ENCODE measurements at regions not wholly inside any gene's neighbourhood (a gene's known extent, or its start where the extent isn't known, plus 50 kb on each side); places are given as distances from the start of the nearest gene placed in this dataset.

- DNase-seq, result no peak
- in situ Hi-C loops (cut with HindIII; ENCODE audit: low pct_ligation_motif_present, low pct_unique_long_range_greater_than_20kb, low sequenced_read_pairs), result no loop called here
Observed at GRCh38 chr1:80520949-80521348, 1279.8 kb upstream of the ADGRL2 start.

- no peak for DNase-seq
- in situ Hi-C loops (cut with HindIII; ENCODE audit: low pct_ligation_motif_present, low pct_unique_long_range_greater_than_20kb, low sequenced_read_pairs), result no loop called here
Observed at GRCh38 chr1:80517062-80517461, 1283.7 kb upstream of the ADGRL2 start.

- peak; percentile 70 for DNase-seq
- in situ Hi-C loops (cut with HindIII; ENCODE audit: low pct_ligation_motif_present, low pct_unique_long_range_greater_than_20kb, low sequenced_read_pairs), result no loop called here
Observed at GRCh38 chr1:80509965-80510522, 1290.7 kb upstream of the ADGRL2 start.

- in situ Hi-C loops (cut with HindIII; ENCODE audit: low pct_ligation_motif_present, low pct_unique_long_range_greater_than_20kb, low sequenced_read_pairs), result no loop called here
- no peak for DNase-seq
Observed at GRCh38 chr1:80506216-80506615, 1294.5 kb upstream of the ADGRL2 start.

DNA sequence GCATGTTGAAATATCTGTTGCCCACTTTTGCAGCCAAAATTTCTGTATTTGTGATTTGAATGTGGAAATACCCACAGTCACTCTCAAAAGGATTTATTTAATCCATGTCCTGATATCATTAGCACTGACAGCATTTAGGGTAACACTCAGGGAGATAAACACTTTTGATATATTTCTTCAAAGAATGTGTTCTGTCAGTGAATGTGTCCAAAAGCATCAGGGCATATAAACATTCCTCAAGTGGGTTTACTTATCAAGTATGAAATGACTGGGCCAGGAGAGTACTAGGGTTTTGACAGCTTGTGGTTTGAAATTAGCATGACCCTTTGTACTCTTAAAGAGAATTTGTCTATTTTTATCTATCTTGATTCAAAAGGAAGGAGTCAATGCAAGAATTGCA lies 1302.1 kb upstream of the ADGRL2 start:
- in situ Hi-C loops (cut with HindIII; ENCODE audit: low pct_ligation_motif_present, low pct_unique_long_range_greater_than_20kb, low sequenced_read_pairs), result no loop called here
- DNase-seq, result no peak

DNA sequence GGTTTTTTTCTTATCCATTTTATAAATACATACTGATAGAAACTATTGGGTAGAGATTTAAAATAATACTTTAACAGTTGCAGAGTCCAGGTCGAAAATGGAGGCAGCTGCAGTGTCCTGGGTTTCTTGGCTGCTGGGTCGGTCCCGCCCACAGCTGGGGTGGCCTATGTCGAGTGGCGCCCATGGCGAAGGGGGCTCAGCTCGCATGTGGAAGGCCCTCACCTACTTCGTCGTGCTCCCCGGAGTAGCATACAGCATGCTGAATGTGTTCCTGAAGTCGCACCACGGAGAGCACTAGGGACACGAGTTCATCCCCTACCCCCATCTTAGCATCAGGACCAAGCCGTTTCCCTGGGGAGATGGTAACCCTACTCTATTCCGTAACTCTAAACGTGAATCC lies 1304.9 kb upstream of the ADGRL2 start:
- DNase-seq, result no peak
- in situ Hi-C loops (cut with HindIII; ENCODE audit: low pct_ligation_motif_present, low pct_unique_long_range_greater_than_20kb, low sequenced_read_pairs), result no loop called here

- no peak for DNase-seq
- in situ Hi-C loops (cut with HindIII; ENCODE audit: low pct_ligation_motif_present, low pct_unique_long_range_greater_than_20kb, low sequenced_read_pairs), result no loop called here
Observed at GRCh38 chr1:80472145-80472544, 1328.6 kb upstream of the ADGRL2 start.

GRCh38 chr1:80468356-80468755 lies 1332.4 kb upstream of the ADGRL2 start:
- in situ Hi-C loops (cut with HindIII; ENCODE audit: low pct_ligation_motif_present, low pct_unique_long_range_greater_than_20kb, low sequenced_read_pairs), result no loop called here
- DNase-seq, result no peak

GRCh38 chr1:80462006-80462405 lies 1338.7 kb upstream of the ADGRL2 start:
- in situ Hi-C loops (cut with HindIII; ENCODE audit: low pct_ligation_motif_present, low pct_unique_long_range_greater_than_20kb, low sequenced_read_pairs), result no loop called here
- no peak for DNase-seq

DNA sequence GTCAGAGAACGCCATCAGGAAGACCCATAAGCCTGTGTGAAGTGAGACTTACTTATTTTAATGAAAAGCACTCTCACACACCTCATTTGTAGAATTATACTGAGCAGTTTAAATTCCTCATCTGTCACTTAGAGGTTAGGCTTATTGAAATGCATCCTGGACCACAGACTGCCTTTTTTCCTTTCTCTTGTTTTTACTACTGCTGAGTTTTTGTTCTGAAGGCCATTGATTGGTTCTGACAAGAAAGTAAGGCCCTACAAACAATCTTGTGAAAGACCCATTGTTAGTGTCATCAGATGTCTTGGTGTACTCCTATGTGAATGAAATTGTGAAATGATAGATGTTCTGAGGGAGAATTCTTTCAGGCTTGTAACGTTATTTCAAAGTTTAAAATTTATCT lies 1343.3 kb upstream of the ADGRL2 start:
- in situ Hi-C loops (cut with HindIII; ENCODE audit: low pct_ligation_motif_present, low pct_unique_long_range_greater_than_20kb, low sequenced_read_pairs), result no loop called here
- no peak for DNase-seq

DNA sequence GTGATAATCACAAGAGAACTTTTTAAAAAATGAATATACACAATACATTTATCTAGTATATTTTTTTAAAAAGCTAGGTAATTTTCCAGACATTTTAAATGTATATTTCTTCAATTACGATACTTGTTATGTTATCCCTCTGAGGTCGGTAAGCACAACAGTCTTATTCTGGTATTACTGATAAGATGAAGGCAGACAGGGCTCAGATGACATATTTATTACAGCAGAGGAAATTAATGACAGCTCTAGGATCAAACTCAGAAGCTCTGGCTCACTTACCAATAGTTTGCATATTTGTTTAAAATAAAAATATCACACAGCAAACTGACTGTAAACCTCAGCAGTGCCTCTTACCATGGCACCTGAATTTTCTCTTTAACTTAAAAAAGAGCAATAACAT lies 1347.0 kb upstream of the ADGRL2 start:
- no peak for DNase-seq
- in situ Hi-C loops (cut with HindIII; ENCODE audit: low pct_ligation_motif_present, low pct_unique_long_range_greater_than_20kb, low sequenced_read_pairs), result no loop called here

DNA sequence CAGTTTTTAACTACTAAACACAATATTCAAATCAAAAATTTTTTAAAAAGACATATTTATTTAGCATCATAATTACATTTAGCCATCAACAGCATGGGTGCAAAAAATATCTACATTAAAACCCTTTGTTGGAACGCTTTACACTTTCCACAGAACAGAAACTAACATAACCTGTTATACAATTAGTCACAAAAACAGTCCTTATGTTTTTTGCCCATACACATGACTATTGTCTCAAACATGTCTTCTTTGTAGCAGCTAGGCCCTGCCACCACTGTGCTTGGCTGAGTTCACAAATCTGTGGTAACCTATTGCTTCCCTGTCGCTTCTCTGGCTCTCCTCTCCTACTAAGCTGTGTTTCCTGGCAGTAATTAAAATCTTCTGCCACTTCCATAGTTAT lies 1350.0 kb upstream of the ADGRL2 start:
- in situ Hi-C loops (cut with HindIII; ENCODE audit: low pct_ligation_motif_present, low pct_unique_long_range_greater_than_20kb, low sequenced_read_pairs), result no loop called here
- no peak for DNase-seq

DNA sequence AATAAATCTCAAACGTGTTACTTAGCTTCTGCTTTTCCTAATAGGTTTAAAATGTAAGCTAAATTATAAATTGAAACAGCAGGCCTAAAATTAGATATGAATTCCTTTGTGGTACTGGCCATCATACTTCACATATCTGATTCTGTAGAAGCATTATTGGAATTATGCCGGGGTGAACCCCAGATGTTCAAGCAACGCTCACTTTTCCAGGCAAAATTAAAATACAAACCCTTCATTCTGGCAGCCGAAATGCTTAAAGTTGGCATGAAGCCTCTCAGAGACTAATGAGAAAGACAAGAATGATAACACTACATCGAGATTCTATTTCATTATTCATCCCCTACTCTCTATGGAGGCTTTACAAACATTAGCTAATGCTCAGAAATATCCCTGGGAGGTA lies 1352.7 kb upstream of the ADGRL2 start:
- in situ Hi-C loops (cut with HindIII; ENCODE audit: low pct_ligation_motif_present, low pct_unique_long_range_greater_than_20kb, low sequenced_read_pairs), result no loop called here
- no peak for DNase-seq

DNA sequence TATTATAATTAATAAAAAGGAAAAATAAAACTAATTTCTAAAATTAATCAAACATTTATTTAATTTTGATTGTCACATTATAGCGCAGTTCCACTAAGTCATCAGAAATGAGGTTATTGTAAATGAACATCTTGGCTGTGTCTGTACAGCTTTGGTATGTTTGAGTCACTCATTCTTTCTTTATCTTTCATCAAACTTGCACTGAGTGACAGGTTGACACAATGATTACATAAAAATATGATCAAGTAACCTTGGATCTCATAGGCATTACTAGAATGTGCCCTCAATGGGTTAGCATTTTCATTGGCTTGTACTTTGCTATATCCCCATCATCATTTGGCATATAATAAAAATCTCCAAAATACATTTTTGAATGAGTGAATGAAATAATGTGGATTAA lies 1353.2 kb upstream of the ADGRL2 start:
- in situ Hi-C loops (cut with HindIII; ENCODE audit: low pct_ligation_motif_present, low pct_unique_long_range_greater_than_20kb, low sequenced_read_pairs), result no loop called here
- no peak for DNase-seq

DNA sequence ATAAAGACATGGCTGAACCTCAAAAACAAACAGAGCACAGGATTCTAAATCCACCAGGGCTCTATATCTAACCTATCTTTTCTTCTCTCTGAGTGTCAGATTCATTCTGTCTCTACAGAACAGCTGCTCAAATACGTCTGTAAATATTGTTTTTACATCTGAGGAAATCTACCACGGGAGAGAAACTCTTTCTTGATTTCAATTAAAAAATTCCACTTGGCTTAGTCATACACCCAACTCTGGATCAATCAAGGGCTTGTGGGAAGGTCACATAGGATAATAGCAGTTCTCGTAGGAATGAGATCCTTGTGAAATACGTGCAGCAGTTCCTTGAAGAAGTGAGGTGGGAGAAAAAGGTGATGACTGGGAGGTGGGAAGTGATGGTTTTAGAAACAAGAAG lies 1355.7 kb upstream of the ADGRL2 start:
- in situ Hi-C loops (cut with HindIII; ENCODE audit: low pct_ligation_motif_present, low pct_unique_long_range_greater_than_20kb, low sequenced_read_pairs), result no loop called here

GRCh38 chr1:80444171-80444570 lies 1356.6 kb upstream of the ADGRL2 start:
- DNase-seq, result no peak
- in situ Hi-C loops (cut with HindIII; ENCODE audit: low pct_ligation_motif_present, low pct_unique_long_range_greater_than_20kb, low sequenced_read_pairs), result no loop called here

More for the DNA sequence above, 1355.7 kb upstream of the ADGRL2 start:
- DNase-seq, result no peak

DNA sequence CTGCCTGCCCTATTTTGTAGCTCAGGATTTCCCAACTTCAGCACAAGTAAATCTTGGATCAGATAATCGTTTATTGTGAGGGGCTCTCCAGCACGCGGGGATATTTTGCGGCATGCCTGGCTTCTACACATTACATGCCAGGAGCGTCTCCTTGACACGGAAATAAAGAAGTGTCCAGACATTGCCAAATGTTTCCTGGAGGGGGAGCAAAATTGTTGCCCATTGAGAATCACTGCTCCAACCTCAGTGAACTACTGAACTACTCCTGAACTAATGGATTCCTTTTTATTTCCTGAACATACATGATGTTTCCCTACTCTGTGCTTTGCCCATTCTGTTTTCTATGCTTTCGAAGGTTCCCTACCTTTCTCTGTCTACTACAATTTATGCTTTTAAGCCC lies 1359.1 kb upstream of the ADGRL2 start:
- peak; percentile 28 for DNase-seq
- in situ Hi-C loops (cut with HindIII; ENCODE audit: low pct_ligation_motif_present, low pct_unique_long_range_greater_than_20kb, low sequenced_read_pairs), result no loop called here

- no peak for DNase-seq
- in situ Hi-C loops (cut with HindIII; ENCODE audit: low pct_ligation_motif_present, low pct_unique_long_range_greater_than_20kb, low sequenced_read_pairs), result no loop called here
Observed at GRCh38 chr1:80436851-80437250, 1363.9 kb upstream of the ADGRL2 start.

GRCh38 chr1:80427881-80428280 lies 1372.9 kb upstream of the ADGRL2 start:
- in situ Hi-C loops (cut with HindIII; ENCODE audit: low pct_ligation_motif_present, low pct_unique_long_range_greater_than_20kb, low sequenced_read_pairs), result no loop called here
- no peak for DNase-seq

DNA sequence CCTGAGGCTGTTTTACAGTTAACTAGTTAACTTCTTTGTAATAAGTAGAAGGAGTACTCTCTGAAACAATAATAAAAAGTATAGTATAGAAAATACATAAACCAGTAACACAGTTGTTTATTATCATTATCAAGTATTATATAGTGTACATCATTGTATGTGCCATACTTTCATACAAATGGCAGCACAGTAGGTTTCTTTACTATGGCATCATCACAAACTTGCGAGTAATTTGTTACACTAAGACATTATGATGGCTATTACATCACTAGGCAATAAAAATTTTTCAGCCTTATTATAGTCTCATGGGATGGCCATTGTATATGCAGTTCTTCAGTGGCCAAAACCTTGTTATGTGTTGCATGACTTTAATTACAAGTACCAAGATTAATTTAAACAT lies 1376.5 kb upstream of the ADGRL2 start:
- in situ Hi-C loops (cut with HindIII; ENCODE audit: low pct_ligation_motif_present, low pct_unique_long_range_greater_than_20kb, low sequenced_read_pairs), result no loop called here
- no peak for DNase-seq

DNA sequence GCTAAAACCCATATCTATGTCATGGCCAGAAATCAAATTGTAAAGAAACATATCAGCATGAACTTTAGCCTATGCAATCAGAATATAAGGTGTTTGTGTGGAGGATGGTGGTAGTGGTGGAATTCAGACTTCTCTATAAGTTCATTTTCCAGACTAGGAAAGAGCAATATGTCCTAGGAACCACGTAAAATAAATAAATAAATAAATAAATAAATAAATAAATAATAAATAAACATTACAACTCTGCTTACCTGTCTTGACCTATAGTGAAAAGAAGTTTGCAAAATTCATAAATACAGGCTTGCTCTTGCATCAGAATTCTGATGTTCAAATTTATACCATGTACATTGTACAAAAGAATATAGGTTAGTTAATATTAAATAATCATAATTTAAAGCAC lies 1382.6 kb upstream of the ADGRL2 start:
- DNase-seq, result no peak
- in situ Hi-C loops (cut with HindIII; ENCODE audit: low pct_ligation_motif_present, low pct_unique_long_range_greater_than_20kb, low sequenced_read_pairs), result no loop called here
